HepG2 (cell line): ENCODE measurements at regions not wholly inside any gene's neighbourhood (a gene's known extent, or its start where the extent isn't known, plus 50 kb on each side); places are given as distances from the start of the nearest gene placed in this dataset.

Experiments
- ATAC-seq: fragments of 200-7000 bp; cut with Tn5 transposase; 3 replicates; pipeline ENCODE4 v1.9.1; 2020; ENCODE audit warnings: mild to moderate bottlenecking, moderate library complexity
- BruUV-seq: library from RNA; stranded (reverse); fragments of 400-500 nt; replicated peaks from 2 replicates; lab custom pipeline; 2021; lab: Mats Ljungman, UMichigan
- CTCF ChIA-PET: fragments of 300-600 bp; formaldehyde crosslinking; extraction: SDS; loops from one replicate; lab custom pipeline; 2021; ENCODE audit warnings: low total read pairs, inconsistent platforms, low intra/inter-chr PET ratio; lab: Yijun Ruan, JAX
- POLR2A ChIA-PET: fragments of 350-600 bp; sonication (Branson Sonifier 250); formaldehyde crosslinking; loops from one replicate; lab custom pipeline; 2020; ENCODE audit warnings: antibody characterized with exemption, inconsistent platforms; lab: Yijun Ruan, JAX
- DNase-seq: peaks from one replicate; pipeline ENCODE4 v3.0.0-alpha.2; 2015; ENCODE audit warnings: low spot score
- FAIRE-seq: peaks from 3 replicates; lab custom pipeline; 2011; peaks lifted over from hg19 to GRCh38; lab: Jason Lieb, UNC
- H2AFZ ChIP-seq: one replicate; pipeline ENCODE4 v1.6.1; 2011; ENCODE audit warnings: low read length, inconsistent platforms
- H3K27ac ChIP-seq: fragments of 300-600 bp; 3 replicates; pipeline ENCODE4 v1.8.0; 2011; ENCODE audit warnings: mixed run types, mild to moderate bottlenecking, mixed read lengths, low read length, inconsistent platforms; ENCODE audit not compliant: insufficient read depth; ENCODE audit errors: extremely low read length
- H3K27me3 ChIP-seq, 2 experiments: fragments of 200-600 bp in 1 of 2; 2 replicates in 1 of 2; 3 replicates in 1 of 2; pipeline versions ENCODE4 v1.6.0 to v1.8.0; 2011; ENCODE audit warnings: low read length in 2 of 2, mild to moderate bottlenecking in 2 of 2, moderate library complexity in 2 of 2, inconsistent platforms in 1 of 2; ENCODE audit not compliant: insufficient read depth in 2 of 2, control insufficient read depth in 1 of 2
- H3K36me3 ChIP-seq, 2 experiments: fragments of 200-600 bp in 1 of 2; replicated peaks in 1 of 2; 2 replicates in 1 of 2; 3 replicates in 1 of 2; pipeline versions ENCODE4 v1.5.1 to v1.8.0; 2011; ENCODE audit warnings: low read length in 2 of 2, inconsistent platforms in 1 of 2; ENCODE audit not compliant: insufficient read depth in 2 of 2, control insufficient read depth in 1 of 2
- H3K4me1 ChIP-seq: 2 replicates; pipeline ENCODE4 v1.5.1; 2012; ENCODE audit warnings: low read length, inconsistent platforms; ENCODE audit not compliant: insufficient read depth
- H3K4me2 ChIP-seq: 2 replicates; pipeline ENCODE4 v1.6.0; 2011; ENCODE audit warnings: low read depth, low read length, inconsistent platforms
- H3K4me3 ChIP-seq, 3 experiments: fragments of 200-600 bp in 1 of 3; sonication (generic), shearing (Covaris generic) in 1 of 3; replicated peaks in 1 of 3; 2 replicates each; pipeline ENCODE4 v1.5.1; 2011 to 2016; ENCODE audit warnings: low read length in 3 of 3, inconsistent platforms in 2 of 3, low read depth in 2 of 3, mild to moderate bottlenecking in 2 of 3, control low read depth in 1 of 3, mixed read lengths in 1 of 3; ENCODE audit not compliant: insufficient read depth in 1 of 3
- H3K79me2 ChIP-seq: one replicate; pipeline ENCODE4 v1.6.1; 2011; ENCODE audit warnings: low read length, inconsistent platforms; ENCODE audit not compliant: insufficient read depth
- H3K9ac ChIP-seq: 2 replicates; pipeline ENCODE4 v1.6.0; 2011; ENCODE audit warnings: mild to moderate bottlenecking, low read depth, low read length, inconsistent platforms; ENCODE audit not compliant: insufficient read depth
- H3K9me3 ChIP-seq: 2 replicates; pipeline ENCODE4 v1.5.1; 2012; ENCODE audit warnings: mild to moderate bottlenecking, low read length
- H4K20me1 ChIP-seq: 2 replicates; pipeline ENCODE4 v1.6.0; 2011; ENCODE audit warnings: inconsistent platforms, mild to moderate bottlenecking, low read length, moderate library complexity; ENCODE audit not compliant: insufficient read depth
- GTF2F1 ChIP-seq: fragments of 150-350 bp; IDR thresholded peaks from 2 replicates; pipeline ENCODE4 v1.6.1; 2014; ENCODE audit warnings: low read length
- PHF8 ChIP-seq: sonication (generic); formaldehyde crosslinking; IDR thresholded peaks from 2 replicates; pipeline ENCODE4 v1.5.0; 2020; ENCODE audit warnings: missing genetic modification reagents
- ZNF430 ChIP-seq: sonication (generic); formaldehyde crosslinking; IDR thresholded peaks from 2 replicates; pipeline ENCODE4 v1.9.0; 2021; ENCODE audit warnings: mild to moderate bottlenecking, missing genetic modification reagents
- ZNF644 ChIP-seq: IDR thresholded peaks from 2 replicates; pipeline ENCODE4 v1.6.1; 2016; ENCODE audit warnings: low read depth
- ZNF670 ChIP-seq: sonication (generic); formaldehyde crosslinking; IDR thresholded peaks from 2 replicates; pipeline ENCODE4 v1.8.0; 2022; ENCODE audit warnings: mild to moderate bottlenecking, missing genetic modification reagents, borderline replicate concordance
- ZNF766 ChIP-seq: sonication (generic); formaldehyde crosslinking; IDR thresholded peaks from 2 replicates; pipeline ENCODE4 v1.5.0; 2020; ENCODE audit warnings: missing genetic modification reagents, borderline replicate concordance
- ZNF781 ChIP-seq: sonication (generic); formaldehyde crosslinking; IDR thresholded peaks from 2 replicates; pipeline ENCODE4 v1.5.1; 2020; ENCODE audit warnings: borderline replicate concordance, mild to moderate bottlenecking, missing genetic modification reagents; ENCODE audit errors: not compliant biosample characterization
- ZNF788 ChIP-seq: sonication (generic); formaldehyde crosslinking; IDR thresholded peaks from 2 replicates; pipeline ENCODE4 v1.5.0; 2020; ENCODE audit warnings: mild to moderate bottlenecking, missing genetic modification reagents, borderline replicate concordance
- WGBS: methylation state at CpG from one replicate; pipeline ENCODE4 v1.1.6; 2017; ENCODE audit warnings: low lambda C conversion rate; 5-methylcytosine and 5-hydroxymethylcytosine counted together
- in situ Hi-C: cut with HindIII; loops from 2 replicates; pipeline ENCODE4 v1.10.0; 2017; ENCODE audit warnings: low pct_unique_long_range_greater_than_20kb; ENCODE audit not compliant: extremely low pct_ligation_motif_present
- intact Hi-C: fragments of 100-400 bp; cut with micrococcal nuclease; formaldehyde crosslinking; loops from one replicate; pipeline ENCODE4 v1.10.0; 2022; ENCODE audit not compliant: unreplicated experiment
- TF ChIP-seq, protein P1 (sequence below): sonication (generic); formaldehyde crosslinking; IDR thresholded peaks from 2 replicates; pipeline ENCODE4 v1.9.0; 2022; ENCODE audit warnings: low read depth, missing genetic modification reagents
- TF ChIP-seq, protein P2 (sequence below): sonication (generic); formaldehyde crosslinking; IDR thresholded peaks from 2 replicates; pipeline ENCODE4 v1.8.1; 2023; ENCODE audit warnings: mild to moderate bottlenecking, missing genetic modification reagents, borderline replicate concordance
- TF ChIP-seq, protein P3 (sequence below): sonication (generic); formaldehyde crosslinking; IDR thresholded peaks from 2 replicates; pipeline ENCODE4 v1.4.0; 2020; ENCODE audit warnings: missing genetic modification reagents
- TF ChIP-seq, protein P4 (sequence below): sonication (generic); IDR thresholded peaks from 2 replicates; pipeline ENCODE4 v1.6.1; 2016; ENCODE audit warnings: low read depth, borderline replicate concordance
- TF ChIP-seq, protein P5 (sequence below): sonication (generic); formaldehyde crosslinking; IDR thresholded peaks from 2 replicates; pipeline ENCODE4 v1.5.1; 2020; ENCODE audit warnings: mild to moderate bottlenecking, missing genetic modification reagents, moderate library complexity

DNA sequence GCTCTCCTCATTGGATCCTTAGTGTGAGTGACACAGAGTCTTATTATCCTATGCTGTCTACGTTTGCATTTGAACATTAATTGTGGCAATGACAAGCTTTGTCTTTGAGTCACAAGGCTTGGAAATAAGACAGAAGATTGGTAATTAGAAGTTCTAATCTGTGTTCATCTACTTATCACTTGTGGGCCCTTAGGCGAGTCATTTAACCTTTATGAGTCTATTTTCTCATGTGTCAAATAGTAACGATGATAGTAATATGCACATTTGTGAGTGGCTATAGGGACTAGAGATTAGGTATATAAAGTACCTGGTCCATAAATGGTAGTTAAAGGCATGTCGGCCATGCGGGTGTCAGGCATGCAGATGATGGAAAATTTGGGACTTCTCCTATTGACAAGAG is 105.6 kb upstream of the NABP1 start (continued):
- TF ChIP-seq, protein P1, sequence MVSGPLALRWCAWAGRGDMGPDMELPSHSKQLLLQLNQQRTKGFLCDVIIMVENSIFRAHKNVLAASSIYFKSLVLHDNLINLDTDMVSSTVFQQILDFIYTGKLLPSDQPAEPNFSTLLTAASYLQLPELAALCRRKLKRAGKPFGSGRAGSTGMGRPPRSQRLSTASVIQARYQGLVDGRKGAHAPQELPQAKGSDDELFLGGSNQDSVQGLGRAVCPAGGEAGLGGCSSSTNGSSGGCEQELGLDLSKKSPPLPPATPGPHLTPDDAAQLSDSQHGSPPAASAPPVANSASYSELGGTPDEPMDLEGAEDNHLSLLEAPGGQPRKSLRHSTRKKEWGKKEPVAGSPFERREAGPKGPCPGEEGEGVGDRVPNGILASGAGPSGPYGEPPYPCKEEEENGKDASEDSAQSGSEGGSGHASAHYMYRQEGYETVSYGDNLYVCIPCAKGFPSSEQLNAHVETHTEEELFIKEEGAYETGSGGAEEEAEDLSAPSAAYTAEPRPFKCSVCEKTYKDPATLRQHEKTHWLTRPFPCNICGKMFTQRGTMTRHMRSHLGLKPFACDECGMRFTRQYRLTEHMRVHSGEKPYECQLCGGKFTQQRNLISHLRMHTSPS, result no peak
- TF ChIP-seq ZNF644 (CRISPR knock-in tag), result no peak
- TF ChIP-seq, protein P2, sequence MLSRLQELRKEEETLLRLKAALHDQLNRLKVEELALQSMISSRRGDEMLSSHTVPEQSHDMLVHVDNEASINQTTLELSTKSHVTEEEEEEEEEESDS (CRISPR knock-in tag), result no peak
- no peak for TF ChIP-seq ZNF766 (CRISPR knock-in tag)
- no peak for TF ChIP-seq ZNF781 (CRISPR knock-in tag)
- TF ChIP-seq PHF8 (CRISPR knock-in tag), result no peak
- TF ChIP-seq GTF2F1, result no peak

DNA sequence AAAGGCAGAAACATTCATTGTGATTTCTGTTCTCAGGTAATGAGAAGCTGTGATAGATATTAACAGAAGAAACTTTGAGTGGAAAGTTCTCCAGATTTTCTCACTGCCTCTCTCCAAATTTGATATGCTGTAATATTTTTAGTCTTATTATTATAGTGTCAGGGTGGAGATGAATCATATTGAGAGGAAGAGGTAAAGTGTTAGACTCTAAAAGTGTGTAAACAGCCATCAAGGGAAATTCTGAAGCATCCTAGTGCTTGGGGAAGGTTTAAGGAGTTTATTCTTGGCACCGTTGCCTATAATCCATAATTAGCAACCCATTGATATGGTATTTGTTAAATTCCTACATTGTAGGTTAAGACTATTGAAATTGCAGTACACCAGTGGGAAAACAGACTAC is 104.7 kb upstream of the NABP1 start:
- H3K9ac ChIP-seq, result no peak overlapping the region
- intact Hi-C loops (loop anchor here (5.0 kb wide), 1 partner anchor 64 kb away; no protein-coding TSS in a partner anchor), in situ Hi-C loops (no loop called here)
- no TSS peak for BruUV-seq
- no peaks in the 10 kb centered on the region for H3K36me3 ChIP-seq
- no peak overlapping the region for H3K27ac ChIP-seq
- H3K9me3 ChIP-seq, result no peaks in the 10 kb centered on the region
- H3K4me3 ChIP-seq, result no peak overlapping the region
- ATAC-seq (no peak), FAIRE-seq (no peak), DNase-seq (no peak)
- no peaks in the 10 kb centered on the region for H3K27me3 ChIP-seq
- CTCF ChIA-PET, result no interaction called here
- H2AFZ ChIP-seq, result no peak overlapping the region
- WGBS, result 64% methylated on average over 1 of the region's 1 CpG
- no peaks in the 10 kb centered on the region for H3K79me2 ChIP-seq
- POLR2A ChIA-PET, result interaction anchor here (1.0 kb wide), 1 partner anchor 104 kb away, joined by 3 read pairs; the partner anchor contains the start of gene NABP1
- no peaks in the 10 kb centered on the region; the same call in 1 of the 2 replicates for H3K4me1 ChIP-seq
- no peak overlapping the region for H3K4me2 ChIP-seq
- no peaks in the 10 kb centered on the region for H4K20me1 ChIP-seq
- TF ChIP-seq, protein P3, sequence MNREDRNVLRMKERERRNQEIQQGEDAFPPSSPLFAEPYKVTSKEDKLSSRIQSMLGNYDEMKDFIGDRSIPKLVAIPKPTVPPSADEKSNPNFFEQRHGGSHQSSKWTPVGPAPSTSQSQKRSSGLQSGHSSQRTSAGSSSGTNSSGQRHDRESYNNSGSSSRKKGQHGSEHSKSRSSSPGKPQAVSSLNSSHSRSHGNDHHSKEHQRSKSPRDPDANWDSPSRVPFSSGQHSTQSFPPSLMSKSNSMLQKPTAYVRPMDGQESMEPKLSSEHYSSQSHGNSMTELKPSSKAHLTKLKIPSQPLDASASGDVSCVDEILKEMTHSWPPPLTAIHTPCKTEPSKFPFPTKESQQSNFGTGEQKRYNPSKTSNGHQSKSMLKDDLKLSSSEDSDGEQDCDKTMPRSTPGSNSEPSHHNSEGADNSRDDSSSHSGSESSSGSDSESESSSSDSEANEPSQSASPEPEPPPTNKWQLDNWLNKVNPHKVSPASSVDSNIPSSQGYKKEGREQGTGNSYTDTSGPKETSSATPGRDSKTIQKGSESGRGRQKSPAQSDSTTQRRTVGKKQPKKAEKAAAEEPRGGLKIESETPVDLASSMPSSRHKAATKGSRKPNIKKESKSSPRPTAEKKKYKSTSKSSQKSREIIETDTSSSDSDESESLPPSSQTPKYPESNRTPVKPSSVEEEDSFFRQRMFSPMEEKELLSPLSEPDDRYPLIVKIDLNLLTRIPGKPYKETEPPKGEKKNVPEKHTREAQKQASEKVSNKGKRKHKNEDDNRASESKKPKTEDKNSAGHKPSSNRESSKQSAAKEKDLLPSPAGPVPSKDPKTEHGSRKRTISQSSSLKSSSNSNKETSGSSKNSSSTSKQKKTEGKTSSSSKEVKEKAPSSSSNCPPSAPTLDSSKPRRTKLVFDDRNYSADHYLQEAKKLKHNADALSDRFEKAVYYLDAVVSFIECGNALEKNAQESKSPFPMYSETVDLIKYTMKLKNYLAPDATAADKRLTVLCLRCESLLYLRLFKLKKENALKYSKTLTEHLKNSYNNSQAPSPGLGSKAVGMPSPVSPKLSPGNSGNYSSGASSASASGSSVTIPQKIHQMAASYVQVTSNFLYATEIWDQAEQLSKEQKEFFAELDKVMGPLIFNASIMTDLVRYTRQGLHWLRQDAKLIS (CRISPR knock-in tag), result no peak
- no peak for TF ChIP-seq ZNF430 (CRISPR knock-in tag)
- TF ChIP-seq, protein P4, sequence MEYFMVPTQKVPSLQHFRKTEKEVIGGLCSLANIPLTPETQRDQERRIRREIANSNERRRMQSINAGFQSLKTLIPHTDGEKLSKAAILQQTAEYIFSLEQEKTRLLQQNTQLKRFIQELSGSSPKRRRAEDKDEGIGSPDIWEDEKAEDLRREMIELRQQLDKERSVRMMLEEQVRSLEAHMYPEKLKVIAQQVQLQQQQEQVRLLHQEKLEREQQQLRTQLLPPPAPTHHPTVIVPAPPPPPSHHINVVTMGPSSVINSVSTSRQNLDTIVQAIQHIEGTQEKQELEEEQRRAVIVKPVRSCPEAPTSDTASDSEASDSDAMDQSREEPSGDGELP, result no peak
- TF ChIP-seq ZNF670 (CRISPR knock-in tag), result no peak
- TF ChIP-seq, protein P5, sequence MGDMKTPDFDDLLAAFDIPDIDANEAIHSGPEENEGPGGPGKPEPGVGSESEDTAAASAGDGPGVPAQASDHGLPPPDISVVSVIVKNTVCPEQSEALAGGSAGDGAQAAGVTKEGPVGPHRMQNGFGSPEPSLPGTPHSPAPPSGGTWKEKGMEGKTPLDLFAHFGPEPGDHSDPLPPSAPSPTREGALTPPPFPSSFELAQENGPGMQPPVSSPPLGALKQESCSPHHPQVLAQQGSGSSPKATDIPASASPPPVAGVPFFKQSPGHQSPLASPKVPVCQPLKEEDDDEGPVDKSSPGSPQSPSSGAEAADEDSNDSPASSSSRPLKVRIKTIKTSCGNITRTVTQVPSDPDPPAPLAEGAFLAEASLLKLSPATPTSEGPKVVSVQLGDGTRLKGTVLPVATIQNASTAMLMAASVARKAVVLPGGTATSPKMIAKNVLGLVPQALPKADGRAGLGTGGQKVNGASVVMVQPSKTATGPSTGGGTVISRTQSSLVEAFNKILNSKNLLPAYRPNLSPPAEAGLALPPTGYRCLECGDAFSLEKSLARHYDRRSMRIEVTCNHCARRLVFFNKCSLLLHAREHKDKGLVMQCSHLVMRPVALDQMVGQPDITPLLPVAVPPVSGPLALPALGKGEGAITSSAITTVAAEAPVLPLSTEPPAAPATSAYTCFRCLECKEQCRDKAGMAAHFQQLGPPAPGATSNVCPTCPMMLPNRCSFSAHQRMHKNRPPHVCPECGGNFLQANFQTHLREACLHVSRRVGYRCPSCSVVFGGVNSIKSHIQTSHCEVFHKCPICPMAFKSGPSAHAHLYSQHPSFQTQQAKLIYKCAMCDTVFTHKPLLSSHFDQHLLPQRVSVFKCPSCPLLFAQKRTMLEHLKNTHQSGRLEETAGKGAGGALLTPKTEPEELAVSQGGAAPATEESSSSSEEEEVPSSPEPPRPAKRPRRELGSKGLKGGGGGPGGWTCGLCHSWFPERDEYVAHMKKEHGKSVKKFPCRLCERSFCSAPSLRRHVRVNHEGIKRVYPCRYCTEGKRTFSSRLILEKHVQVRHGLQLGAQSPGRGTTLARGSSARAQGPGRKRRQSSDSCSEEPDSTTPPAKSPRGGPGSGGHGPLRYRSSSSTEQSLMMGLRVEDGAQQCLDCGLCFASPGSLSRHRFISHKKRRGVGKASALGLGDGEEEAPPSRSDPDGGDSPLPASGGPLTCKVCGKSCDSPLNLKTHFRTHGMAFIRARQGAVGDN, result no peak
- TF ChIP-seq ZNF788 (CRISPR knock-in tag), result no peak
